PFSK-1 (cell line): ENCODE measurements at regions not wholly inside any gene's neighbourhood (a gene's known extent, or its start where the extent isn't known, plus 50 kb on each side); places are given as distances from the start of the nearest gene placed in this dataset.

ENCODE experiments used
- FOXP2 ChIP-seq: optimal IDR thresholded peaks from 2 replicates; pipeline ENCODE3; 2011; ENCODE audit warnings: borderline replicate concordance, control low read depth, inconsistent platforms; ENCODE audit not compliant: insufficient read depth; ENCODE audit errors: extremely low read length, extremely low read depth
- POLR2AphosphoS5 ChIP-seq: IDR thresholded peaks from 2 replicates; pipeline ENCODE4 v1.6.1; 2012; ENCODE audit warnings: low read depth, mild to moderate bottlenecking, control low read depth, low read length, moderate library complexity
- SIN3A ChIP-seq: IDR thresholded peaks from 2 replicates; pipeline ENCODE4 v1.6.1; 2012; ENCODE audit warnings: mild to moderate bottlenecking, low read length, moderate library complexity, borderline replicate concordance; ENCODE audit not compliant: insufficient read depth
- TAF1 ChIP-seq: IDR thresholded peaks from 2 replicates; pipeline ENCODE4 v1.6.1; 2012; ENCODE audit warnings: low read length, control low read depth, borderline replicate concordance; ENCODE audit not compliant: insufficient read depth
- TF ChIP-seq, protein P1 (sequence below), 2 experiments: IDR thresholded peaks; 2 replicates each; pipeline versions ENCODE4 v1.6.1 to v1.8.0; 2011 to 2012; ENCODE audit warnings: low read depth in 2 of 2, low read length in 2 of 2, control low read depth in 1 of 2, inconsistent platforms in 1 of 2, mild to moderate bottlenecking in 1 of 2, moderate library complexity in 1 of 2; ENCODE audit not compliant: insufficient read depth in 1 of 2

DNA sequence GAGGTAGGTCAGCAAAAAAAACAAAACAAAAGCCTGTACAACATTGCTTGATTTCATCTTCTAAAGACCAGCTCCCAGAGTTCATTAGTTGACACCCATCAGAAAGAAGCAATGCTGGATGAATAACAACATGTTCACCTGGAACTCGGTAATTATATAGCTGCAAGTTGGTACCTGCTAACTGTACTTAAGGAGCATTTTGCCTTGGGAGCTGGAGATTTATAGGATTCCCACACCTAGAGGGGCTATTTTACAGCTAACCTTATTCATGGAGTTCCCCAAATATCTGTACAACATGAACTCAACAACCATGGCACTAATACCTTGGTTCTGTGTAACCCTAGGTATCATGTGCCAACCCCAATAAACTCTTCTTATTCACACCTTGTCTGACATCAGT is 281.1 kb upstream of the NCKAP5 start:
- TF ChIP-seq TAF1: no peak

DNA sequence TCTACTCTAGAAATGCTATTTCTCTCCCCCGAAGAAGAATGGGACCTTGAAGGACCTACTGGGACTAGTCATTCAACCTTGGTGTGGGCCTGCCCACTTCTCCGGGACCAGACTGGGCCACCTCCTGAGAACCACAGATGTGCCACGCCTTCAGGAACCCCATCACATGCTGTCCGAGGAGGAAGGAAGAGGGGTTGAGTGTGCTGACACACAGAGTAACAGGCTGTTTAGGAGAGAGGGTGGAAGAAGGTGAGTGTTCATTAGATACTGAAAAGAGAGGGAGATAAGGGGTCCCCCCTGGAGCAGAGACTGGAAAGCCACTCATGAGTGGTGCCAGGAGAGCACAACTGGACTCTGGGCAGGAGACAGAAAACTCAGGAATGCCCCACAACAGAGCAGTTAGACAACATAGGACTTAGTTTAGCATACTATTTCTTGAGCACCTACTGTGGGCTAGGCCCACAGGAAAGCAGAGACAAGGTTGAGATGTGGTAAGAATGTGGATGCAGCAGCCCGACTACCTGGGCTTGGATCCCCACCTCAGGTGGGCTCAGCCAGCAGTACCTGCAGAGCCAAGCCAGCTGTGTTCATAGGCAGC is 286.4 kb upstream of the NCKAP5 start:
- TF ChIP-seq FOXP2: no peak
- TF ChIP-seq SIN3A: no peak

DNA sequence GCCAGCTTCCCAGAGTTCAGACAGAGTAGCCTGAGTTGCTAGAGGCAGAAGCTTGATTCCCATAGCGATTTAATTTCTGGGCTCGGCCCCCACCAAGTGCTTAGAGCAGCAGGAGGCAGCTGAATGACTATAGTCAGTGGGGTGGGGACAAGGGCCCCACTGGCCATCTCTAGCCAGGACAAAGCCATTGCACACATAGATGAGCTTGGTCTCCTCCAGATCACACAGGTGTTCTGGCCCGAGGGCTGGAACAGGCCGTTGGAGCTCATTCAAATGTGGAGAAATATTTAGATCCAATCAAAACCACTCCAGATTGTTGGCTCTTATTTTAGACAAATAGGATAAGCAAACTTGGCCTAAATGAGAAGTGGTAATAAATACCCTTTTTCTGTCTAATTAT is 287.3 kb upstream of the NCKAP5 start:
- TF ChIP-seq, protein P1, sequence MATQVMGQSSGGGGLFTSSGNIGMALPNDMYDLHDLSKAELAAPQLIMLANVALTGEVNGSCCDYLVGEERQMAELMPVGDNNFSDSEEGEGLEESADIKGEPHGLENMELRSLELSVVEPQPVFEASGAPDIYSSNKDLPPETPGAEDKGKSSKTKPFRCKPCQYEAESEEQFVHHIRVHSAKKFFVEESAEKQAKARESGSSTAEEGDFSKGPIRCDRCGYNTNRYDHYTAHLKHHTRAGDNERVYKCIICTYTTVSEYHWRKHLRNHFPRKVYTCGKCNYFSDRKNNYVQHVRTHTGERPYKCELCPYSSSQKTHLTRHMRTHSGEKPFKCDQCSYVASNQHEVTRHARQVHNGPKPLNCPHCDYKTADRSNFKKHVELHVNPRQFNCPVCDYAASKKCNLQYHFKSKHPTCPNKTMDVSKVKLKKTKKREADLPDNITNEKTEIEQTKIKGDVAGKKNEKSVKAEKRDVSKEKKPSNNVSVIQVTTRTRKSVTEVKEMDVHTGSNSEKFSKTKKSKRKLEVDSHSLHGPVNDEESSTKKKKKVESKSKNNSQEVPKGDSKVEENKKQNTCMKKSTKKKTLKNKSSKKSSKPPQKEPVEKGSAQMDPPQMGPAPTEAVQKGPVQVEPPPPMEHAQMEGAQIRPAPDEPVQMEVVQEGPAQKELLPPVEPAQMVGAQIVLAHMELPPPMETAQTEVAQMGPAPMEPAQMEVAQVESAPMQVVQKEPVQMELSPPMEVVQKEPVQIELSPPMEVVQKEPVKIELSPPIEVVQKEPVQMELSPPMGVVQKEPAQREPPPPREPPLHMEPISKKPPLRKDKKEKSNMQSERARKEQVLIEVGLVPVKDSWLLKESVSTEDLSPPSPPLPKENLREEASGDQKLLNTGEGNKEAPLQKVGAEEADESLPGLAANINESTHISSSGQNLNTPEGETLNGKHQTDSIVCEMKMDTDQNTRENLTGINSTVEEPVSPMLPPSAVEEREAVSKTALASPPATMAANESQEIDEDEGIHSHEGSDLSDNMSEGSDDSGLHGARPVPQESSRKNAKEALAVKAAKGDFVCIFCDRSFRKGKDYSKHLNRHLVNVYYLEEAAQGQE (IDR thresholded peaks at IDR 0.05; ENCODE audit: insufficient read depth in 1 of 2, low read depth in 2 of 2, low read length in 2 of 2): no peak
- TF ChIP-seq FOXP2: no peak
- no peak for TF ChIP-seq TAF1
- no peak for TF ChIP-seq SIN3A
- TF ChIP-seq POLR2AphosphoS5: no peak

DNA sequence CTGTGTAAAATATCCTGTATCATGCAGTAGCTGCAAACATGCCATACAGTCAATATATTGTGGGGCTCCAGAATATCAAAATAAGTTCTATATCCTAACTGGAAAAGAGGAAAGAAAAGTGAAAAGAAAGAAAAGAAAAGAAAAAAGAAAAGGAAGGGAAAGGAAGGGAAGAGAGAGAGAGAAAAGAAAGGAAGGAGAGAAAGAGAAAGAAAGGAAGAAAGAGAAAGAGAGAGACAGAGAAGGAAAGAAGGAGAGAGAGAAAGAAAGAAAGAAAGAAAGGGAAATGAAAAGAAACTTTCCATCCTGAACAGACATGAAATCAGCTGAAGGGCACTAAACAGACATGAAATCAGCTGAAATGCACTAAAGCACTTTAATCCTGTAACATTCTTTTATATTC is 288.4 kb upstream of the NCKAP5 start:
- TF ChIP-seq SIN3A (no peak), TAF1 (no peak), FOXP2 (no peak), POLR2AphosphoS5 (no peak)
- TF ChIP-seq, protein P1 (IDR thresholded peaks at IDR 0.05; ENCODE audit: insufficient read depth in 1 of 2, low read depth in 2 of 2, low read length in 2 of 2): no peak

DNA sequence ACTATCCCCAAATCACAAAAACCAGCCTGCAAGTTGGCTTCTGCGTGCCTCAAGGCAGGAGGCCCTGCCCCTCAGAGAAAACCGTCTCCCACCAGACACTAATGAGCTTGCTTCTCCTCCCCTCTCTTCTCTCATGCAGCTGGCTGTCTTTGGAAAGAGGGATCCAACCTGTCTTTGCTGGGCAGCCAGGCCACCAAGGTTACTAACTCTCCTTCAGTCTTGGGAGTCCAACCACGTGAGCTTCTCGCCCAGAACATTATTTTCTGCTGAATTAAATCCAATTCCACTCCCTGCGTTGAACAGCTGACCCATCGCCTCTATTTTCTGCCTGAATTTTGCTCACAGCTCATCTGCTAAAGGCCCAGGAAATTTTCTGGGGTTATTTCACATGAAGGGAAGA is 291.3 kb upstream of the NCKAP5 start:
- TF ChIP-seq POLR2AphosphoS5: no peak
- TF ChIP-seq FOXP2: no peak
- TF ChIP-seq SIN3A: no peak
- no peak for TF ChIP-seq TAF1
- TF ChIP-seq, protein P1 (IDR thresholded peaks at IDR 0.05; ENCODE audit: insufficient read depth in 1 of 2, low read depth in 2 of 2, low read length in 2 of 2): no peak

DNA sequence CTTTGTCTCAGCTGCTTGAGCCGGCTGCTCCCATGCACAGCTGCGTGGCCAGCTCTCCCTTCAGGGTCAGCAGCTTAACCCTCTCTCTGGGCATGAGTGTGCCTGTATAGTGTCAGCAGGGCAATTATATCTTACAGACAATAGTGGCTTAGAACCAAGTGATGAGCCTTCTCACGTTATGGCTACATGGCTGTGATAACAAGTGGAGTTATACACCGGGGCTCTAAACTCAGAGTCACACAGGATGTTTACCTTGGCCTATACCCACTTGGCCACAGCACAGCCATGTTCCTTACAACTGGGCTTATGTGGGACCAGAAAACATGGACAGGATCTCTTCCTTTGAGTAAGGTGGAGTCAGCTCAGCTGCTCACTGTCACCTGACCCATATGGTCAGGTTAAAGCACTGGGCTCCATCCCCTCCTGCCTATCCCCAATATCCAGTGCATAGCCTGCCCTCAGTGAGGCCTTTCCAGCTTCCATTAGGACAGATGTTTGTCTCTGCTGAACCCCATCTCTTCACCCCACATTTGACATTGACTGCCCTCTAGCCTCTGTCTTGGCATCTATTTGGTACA is 294.2 kb upstream of the NCKAP5 start:
- no peak for TF ChIP-seq TAF1
- no peak for TF ChIP-seq FOXP2
- TF ChIP-seq SIN3A: no peak
- TF ChIP-seq, protein P1 (IDR thresholded peaks at IDR 0.05; ENCODE audit: insufficient read depth in 1 of 2, low read depth in 2 of 2, low read length in 2 of 2): no peak
- TF ChIP-seq POLR2AphosphoS5: no peak
